Ovary (tissue), 3 donors: ENCODE measurements at regions not wholly inside any gene's neighbourhood (a gene's known extent, or its start where the extent isn't known, plus 50 kb on each side); places are given as distances from the start of the nearest gene placed in this dataset.
"Not testable (repeated sequence)": the region's sequence is repeated elsewhere in the genome, so short reads cannot be mapped to it uniquely, and the experiment has no call there.

Source experiments
- EP300 ChIP-seq: sonication (generic); formaldehyde crosslinking; IDR thresholded peaks from one replicate; pipeline ENCODE4 v1.6.1; 2017; ENCODE audit warnings: antibody characterized with exemption
- POLR2A ChIP-seq: fragments of 450-650 bp; IDR thresholded peaks from one replicate; pipeline ENCODE4 v1.6.1; 2017; ENCODE audit warnings: antibody characterized with exemption, mild to moderate bottlenecking, moderate library complexity
- TF ChIP-seq, protein P1 (sequence below), 3 donors: fragments of 450-650 bp in 2 of 3; fragments of 200-600 bp in 1 of 3; IDR thresholded peaks; one replicate each; pipeline versions ENCODE4 v1.5.1 to v1.8.0; 2016 to 2022; ENCODE audit warnings: antibody characterized with exemption in 3 of 3, mild to moderate bottlenecking in 1 of 3
- donor health status: DM: no; HTN: no; CAD: no.

DNA sequence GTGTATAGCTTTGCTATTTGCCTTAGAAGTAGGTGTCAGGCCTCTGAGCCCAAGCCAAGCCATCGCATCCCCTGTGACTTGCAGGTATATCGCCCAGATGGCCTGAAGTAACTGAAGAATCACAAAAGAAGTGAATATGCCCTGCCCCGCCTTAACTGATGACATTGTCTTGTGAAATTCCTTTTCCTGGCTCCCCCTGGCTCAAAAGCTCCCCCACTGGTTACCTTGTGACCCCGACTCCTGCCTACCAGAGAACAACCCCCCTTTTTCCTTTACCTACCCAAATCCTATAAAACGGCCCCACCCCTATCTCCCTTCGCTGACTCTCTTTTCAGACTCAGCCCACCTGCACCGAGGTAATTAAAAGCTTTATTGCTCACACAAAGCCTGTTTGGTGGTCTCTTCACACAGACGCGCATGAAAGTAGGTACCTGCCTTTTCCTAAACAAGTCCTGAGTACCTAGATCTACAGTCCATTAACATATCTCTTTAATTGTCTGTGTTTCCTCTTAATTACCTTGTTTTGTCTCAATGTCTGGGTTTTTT lies 653.8 kb upstream of the PCDH10 start:
- TF ChIP-seq POLR2A, EP300: not testable (repeated sequence)
- TF ChIP-seq, protein P1, sequence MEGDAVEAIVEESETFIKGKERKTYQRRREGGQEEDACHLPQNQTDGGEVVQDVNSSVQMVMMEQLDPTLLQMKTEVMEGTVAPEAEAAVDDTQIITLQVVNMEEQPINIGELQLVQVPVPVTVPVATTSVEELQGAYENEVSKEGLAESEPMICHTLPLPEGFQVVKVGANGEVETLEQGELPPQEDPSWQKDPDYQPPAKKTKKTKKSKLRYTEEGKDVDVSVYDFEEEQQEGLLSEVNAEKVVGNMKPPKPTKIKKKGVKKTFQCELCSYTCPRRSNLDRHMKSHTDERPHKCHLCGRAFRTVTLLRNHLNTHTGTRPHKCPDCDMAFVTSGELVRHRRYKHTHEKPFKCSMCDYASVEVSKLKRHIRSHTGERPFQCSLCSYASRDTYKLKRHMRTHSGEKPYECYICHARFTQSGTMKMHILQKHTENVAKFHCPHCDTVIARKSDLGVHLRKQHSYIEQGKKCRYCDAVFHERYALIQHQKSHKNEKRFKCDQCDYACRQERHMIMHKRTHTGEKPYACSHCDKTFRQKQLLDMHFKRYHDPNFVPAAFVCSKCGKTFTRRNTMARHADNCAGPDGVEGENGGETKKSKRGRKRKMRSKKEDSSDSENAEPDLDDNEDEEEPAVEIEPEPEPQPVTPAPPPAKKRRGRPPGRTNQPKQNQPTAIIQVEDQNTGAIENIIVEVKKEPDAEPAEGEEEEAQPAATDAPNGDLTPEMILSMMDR (IDR thresholded peaks at IDR 0.05), result not testable (repeated sequence)
